Fibroblast of mammary gland (primary cell): ENCODE measurements at regions not wholly inside any gene's neighbourhood (a gene's known extent, or its start where the extent isn't known, plus 50 kb on each side); places are given as distances from the start of the nearest gene placed in this dataset.

Experiments
- DNase-seq: peaks from one replicate; pipeline ENCODE4 v3.0.0-alpha.2; 2010; ENCODE audit warnings: low read depth
- H3K4me3 ChIP-seq: 2 replicates; pipeline ENCODE4 v1.5.1; 2011; ENCODE audit warnings: low read depth, mild to moderate bottlenecking, low read length, moderate library complexity; ENCODE audit not compliant: control insufficient read depth
- CTCF ChIP-seq: conservative IDR thresholded peaks from 2 replicates; pipeline ENCODE4 v1.5.1; 2011; ENCODE audit warnings: low read depth, low read length, inconsistent platforms; ENCODE audit not compliant: control insufficient read depth, insufficient read depth

- no peak overlapping the region for H3K4me3 ChIP-seq
- TF ChIP-seq CTCF, result no peak
- no peak for DNase-seq
Measured at GRCh38 chr9:78806492-78807160, 509.7 kb downstream of the PSAT1 start.

GRCh38 chr9:78807286-78807685 is 510.4 kb downstream of the PSAT1 start:
- TF ChIP-seq CTCF, result no peak
- DNase-seq, result no peak
- H3K4me3 ChIP-seq, result no peak overlapping the region

GRCh38 chr9:78808048-78808447 is 511.1 kb downstream of the PSAT1 start:
- DNase-seq, result no peak
- H3K4me3 ChIP-seq, result no peak overlapping the region
- no peak for TF ChIP-seq CTCF

GRCh38 chr9:78811622-78812276 is 514.8 kb downstream of the PSAT1 start:
- peak; percentile 35 for DNase-seq
- H3K4me3 ChIP-seq, result no peak overlapping the region
- TF ChIP-seq CTCF, result no peak

- DNase-seq, result no peak
- H3K4me3 ChIP-seq, result no peak overlapping the region
- TF ChIP-seq CTCF, result no peak
Measured at GRCh38 chr9:78812665-78813064, 515.7 kb downstream of the PSAT1 start.

GRCh38 chr9:78813602-78814180 is 516.8 kb downstream of the PSAT1 start:
- no peak overlapping the region for H3K4me3 ChIP-seq
- TF ChIP-seq CTCF, result no peak
- no peak for DNase-seq
